HL-60 (cell line): ENCODE measurements at regions not wholly inside any gene's neighbourhood (a gene's known extent, or its start where the extent isn't known, plus 50 kb on each side); places are given as distances from the start of the nearest gene placed in this dataset.

Experiments
- CTCF ChIP-seq: IDR thresholded peaks from one replicate; pipeline ENCODE4 v1.5.1; 2011; ENCODE audit warnings: low read length, control low read depth, inconsistent platforms; ENCODE audit not compliant: insufficient read depth
- GABPA ChIP-seq: IDR thresholded peaks from 2 replicates; pipeline ENCODE4 v1.6.1; 2012; ENCODE audit warnings: low read depth
- POLR2AphosphoS5 ChIP-seq: IDR thresholded peaks from 2 replicates; pipeline ENCODE4 v1.6.1; 2012; ENCODE audit warnings: low read depth

GRCh38 chr18:77590943-77591515 lies 341.4 kb downstream of the GALR1 start:
- TF ChIP-seq POLR2AphosphoS5, result no peak
- no peak for TF ChIP-seq CTCF
- no peak for TF ChIP-seq GABPA
